ENCODE measurements at regions not wholly inside any gene's neighbourhood (a gene's known extent, or its start where the extent isn't known, plus 50 kb on each side); places are given as distances from the start of the nearest gene placed in this dataset.

DNA sequence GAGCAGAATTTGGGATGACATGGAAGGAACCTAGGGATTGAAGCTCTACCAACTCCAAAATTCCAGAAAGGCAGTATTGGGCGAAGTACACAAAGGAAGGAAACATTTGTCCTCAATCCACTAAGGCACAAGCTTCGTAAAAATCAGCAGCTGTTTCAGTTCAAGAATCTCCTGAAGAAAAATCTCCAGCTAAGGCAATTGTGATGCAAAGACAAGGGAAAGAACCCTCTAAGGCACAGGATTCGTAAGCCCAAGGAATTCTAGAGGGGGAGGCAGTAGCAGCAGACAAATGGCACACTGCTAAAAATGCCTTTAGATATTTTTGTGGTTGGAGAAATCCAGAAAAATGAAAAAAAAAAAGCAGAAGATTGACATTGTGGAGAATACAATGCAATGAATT is 64.5 kb upstream of the PLPPR5 start:
- TF ChIP-seq, protein P1, sequence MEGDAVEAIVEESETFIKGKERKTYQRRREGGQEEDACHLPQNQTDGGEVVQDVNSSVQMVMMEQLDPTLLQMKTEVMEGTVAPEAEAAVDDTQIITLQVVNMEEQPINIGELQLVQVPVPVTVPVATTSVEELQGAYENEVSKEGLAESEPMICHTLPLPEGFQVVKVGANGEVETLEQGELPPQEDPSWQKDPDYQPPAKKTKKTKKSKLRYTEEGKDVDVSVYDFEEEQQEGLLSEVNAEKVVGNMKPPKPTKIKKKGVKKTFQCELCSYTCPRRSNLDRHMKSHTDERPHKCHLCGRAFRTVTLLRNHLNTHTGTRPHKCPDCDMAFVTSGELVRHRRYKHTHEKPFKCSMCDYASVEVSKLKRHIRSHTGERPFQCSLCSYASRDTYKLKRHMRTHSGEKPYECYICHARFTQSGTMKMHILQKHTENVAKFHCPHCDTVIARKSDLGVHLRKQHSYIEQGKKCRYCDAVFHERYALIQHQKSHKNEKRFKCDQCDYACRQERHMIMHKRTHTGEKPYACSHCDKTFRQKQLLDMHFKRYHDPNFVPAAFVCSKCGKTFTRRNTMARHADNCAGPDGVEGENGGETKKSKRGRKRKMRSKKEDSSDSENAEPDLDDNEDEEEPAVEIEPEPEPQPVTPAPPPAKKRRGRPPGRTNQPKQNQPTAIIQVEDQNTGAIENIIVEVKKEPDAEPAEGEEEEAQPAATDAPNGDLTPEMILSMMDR (IDR thresholded peaks at IDR 0.05), result no peak
- no peak for TF ChIP-seq POLR2A (IDR thresholded peaks at IDR 0.05)

All from sigmoid colon (tissue), 3 donors.